Suprapubic skin (tissue), 4 donors: ENCODE measurements at regions not wholly inside any gene's neighbourhood (a gene's known extent, or its start where the extent isn't known, plus 50 kb on each side); places are given as distances from the start of the nearest gene placed in this dataset.

Experiments
- DNase-seq, 2 donors: peaks; one replicate each; pipeline ENCODE4 v3.0.0-alpha.2; 2019; ENCODE audit warnings: low spot score in 2 of 2
- H3K27ac ChIP-seq: fragments of 200-600 bp; sonication (generic); one replicate; pipeline ENCODE4 v1.5.1; 2019
- H3K27me3 ChIP-seq: fragments of 200-600 bp; sonication (generic); one replicate; pipeline ENCODE4 v1.5.1; 2019
- H3K36me3 ChIP-seq: fragments of 200-600 bp; sonication (generic); one replicate; pipeline ENCODE4 v1.5.1; 2019
- H3K4me1 ChIP-seq: fragments of 200-600 bp; sonication (generic); one replicate; pipeline ENCODE4 v1.5.1; 2019
- H3K4me3 ChIP-seq: fragments of 200-600 bp; sonication (generic); one replicate; pipeline ENCODE4 v1.5.1; 2019; ENCODE audit warnings: mild to moderate bottlenecking
- H3K9me3 ChIP-seq: fragments of 200-600 bp; sonication (generic); one replicate; pipeline ENCODE4 v1.5.1; 2019
- EP300 ChIP-seq: sonication (generic); formaldehyde crosslinking; IDR thresholded peaks from one replicate; pipeline ENCODE4 v1.6.1; 2017; ENCODE audit warnings: antibody characterized with exemption
- POLR2A ChIP-seq, 2 donors: fragments of 450-650 bp; IDR thresholded peaks; one replicate each; pipeline ENCODE4 v1.6.1; 2017; ENCODE audit warnings: antibody characterized with exemption in 2 of 2, mild to moderate bottlenecking in 2 of 2, moderate library complexity in 2 of 2
- POLR2AphosphoS5 ChIP-seq, 3 donors: sonication (generic); formaldehyde crosslinking; IDR thresholded peaks; one replicate each; pipeline ENCODE4 v1.6.1; 2017; ENCODE audit warnings: antibody characterized with exemption in 3 of 3
- WGBS: methylation state at CpG from one replicate; pipeline ENCODE4 v1.1.5; 2018; 5-methylcytosine and 5-hydroxymethylcytosine counted together
- TF ChIP-seq, protein P1 (sequence below), 2 donors: fragments of 200-600 bp in 1 of 2; fragments of 450-650 bp in 1 of 2; sonication (generic) in 1 of 2; IDR thresholded peaks; one replicate each; pipeline ENCODE4 v1.5.1; 2016 to 2019; ENCODE audit warnings: antibody characterized with exemption in 2 of 2, mild to moderate bottlenecking in 1 of 2, moderate library complexity in 1 of 2

GRCh38 chr16:63577891-63578290 lies 1541.7 kb upstream of the CDH8 start:
- H3K27ac ChIP-seq = no peak overlapping the region
- no peak for DNase-seq
- no peak overlapping the region for H3K4me3 ChIP-seq
- no peaks in the 10 kb centered on the region for H3K36me3 ChIP-seq
- H3K9me3 ChIP-seq = no peaks in the 10 kb centered on the region
- H3K27me3 ChIP-seq = no peaks in the 10 kb centered on the region
- H3K4me1 ChIP-seq = no peaks in the 10 kb centered on the region
- TF ChIP-seq POLR2A (IDR thresholded peaks at IDR 0.05) (no peak), EP300 (no peak), POLR2AphosphoS5 (IDR thresholded peaks at IDR 0.05) (no peak)
- TF ChIP-seq, protein P1, sequence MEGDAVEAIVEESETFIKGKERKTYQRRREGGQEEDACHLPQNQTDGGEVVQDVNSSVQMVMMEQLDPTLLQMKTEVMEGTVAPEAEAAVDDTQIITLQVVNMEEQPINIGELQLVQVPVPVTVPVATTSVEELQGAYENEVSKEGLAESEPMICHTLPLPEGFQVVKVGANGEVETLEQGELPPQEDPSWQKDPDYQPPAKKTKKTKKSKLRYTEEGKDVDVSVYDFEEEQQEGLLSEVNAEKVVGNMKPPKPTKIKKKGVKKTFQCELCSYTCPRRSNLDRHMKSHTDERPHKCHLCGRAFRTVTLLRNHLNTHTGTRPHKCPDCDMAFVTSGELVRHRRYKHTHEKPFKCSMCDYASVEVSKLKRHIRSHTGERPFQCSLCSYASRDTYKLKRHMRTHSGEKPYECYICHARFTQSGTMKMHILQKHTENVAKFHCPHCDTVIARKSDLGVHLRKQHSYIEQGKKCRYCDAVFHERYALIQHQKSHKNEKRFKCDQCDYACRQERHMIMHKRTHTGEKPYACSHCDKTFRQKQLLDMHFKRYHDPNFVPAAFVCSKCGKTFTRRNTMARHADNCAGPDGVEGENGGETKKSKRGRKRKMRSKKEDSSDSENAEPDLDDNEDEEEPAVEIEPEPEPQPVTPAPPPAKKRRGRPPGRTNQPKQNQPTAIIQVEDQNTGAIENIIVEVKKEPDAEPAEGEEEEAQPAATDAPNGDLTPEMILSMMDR (IDR thresholded peaks at IDR 0.05) = no peak

GRCh38 chr16:63575041-63575440 lies 1538.8 kb upstream of the CDH8 start:
- Histone ChIP-seq H3K4me3 (no peak overlapping the region), H3K9me3 (no peaks in the 10 kb centered on the region), H3K4me1 (no peaks in the 10 kb centered on the region), H3K27me3 (no peaks in the 10 kb centered on the region), H3K36me3 (no peaks in the 10 kb centered on the region), H3K27ac (no peak overlapping the region)
- TF ChIP-seq POLR2A (IDR thresholded peaks at IDR 0.05) (no peak), POLR2AphosphoS5 (IDR thresholded peaks at IDR 0.05) (no peak), EP300 (no peak)
- TF ChIP-seq, protein P1 (IDR thresholded peaks at IDR 0.05) = no peak
- 46% methylated on average over 1 of the region's 1 CpG for WGBS
- no peak for DNase-seq

GRCh38 chr16:63568164-63568563 lies 1531.9 kb upstream of the CDH8 start:
- DNase-seq = no peak
- H3K27ac ChIP-seq = no peak overlapping the region
- TF ChIP-seq POLR2AphosphoS5 (IDR thresholded peaks at IDR 0.05) = no peak
- TF ChIP-seq EP300 = no peak
- TF ChIP-seq, protein P1 (IDR thresholded peaks at IDR 0.05) = no peak
- no peak for TF ChIP-seq POLR2A (IDR thresholded peaks at IDR 0.05)
- H3K36me3 ChIP-seq = no peaks in the 10 kb centered on the region
- H3K27me3 ChIP-seq = no peaks in the 10 kb centered on the region
- H3K4me3 ChIP-seq = no peak overlapping the region
- H3K4me1 ChIP-seq = no peaks in the 10 kb centered on the region
- H3K9me3 ChIP-seq = no peaks in the 10 kb centered on the region
- WGBS = 51% methylated on average over 3 of the region's 3 CpGs

GRCh38 chr16:63563819-63564505 lies 1527.7 kb upstream of the CDH8 start:
- Histone ChIP-seq H3K9me3 (no peaks in the 10 kb centered on the region), H3K36me3 (no peaks in the 10 kb centered on the region), H3K27ac (no peak overlapping the region), H3K27me3 (no peaks in the 10 kb centered on the region), H3K4me3 (no peak overlapping the region), H3K4me1 (no peaks in the 10 kb centered on the region)
- DNase-seq = no peak
- TF ChIP-seq EP300 (no peak), POLR2AphosphoS5 (IDR thresholded peaks at IDR 0.05) (no peak)
- WGBS = 75% methylated on average over 1 of the region's 1 CpG

- Histone ChIP-seq H3K27ac (no peak overlapping the region), H3K36me3 (no peaks in the 10 kb centered on the region), H3K4me3 (no peak overlapping the region), H3K27me3 (no peaks in the 10 kb centered on the region), H3K4me1 (no peaks in the 10 kb centered on the region), H3K9me3 (no peaks in the 10 kb centered on the region)
- TF ChIP-seq, protein P1 (IDR thresholded peaks at IDR 0.05) = no peak
- TF ChIP-seq EP300 (no peak), POLR2AphosphoS5 (IDR thresholded peaks at IDR 0.05) (no peak), POLR2A (IDR thresholded peaks at IDR 0.05) (no peak)
- 94% methylated on average over 1 of the region's 1 CpG for WGBS
- DNase-seq = no peak
Observed at GRCh38 chr16:63553980-63554379, 1517.7 kb upstream of the CDH8 start.

DNA sequence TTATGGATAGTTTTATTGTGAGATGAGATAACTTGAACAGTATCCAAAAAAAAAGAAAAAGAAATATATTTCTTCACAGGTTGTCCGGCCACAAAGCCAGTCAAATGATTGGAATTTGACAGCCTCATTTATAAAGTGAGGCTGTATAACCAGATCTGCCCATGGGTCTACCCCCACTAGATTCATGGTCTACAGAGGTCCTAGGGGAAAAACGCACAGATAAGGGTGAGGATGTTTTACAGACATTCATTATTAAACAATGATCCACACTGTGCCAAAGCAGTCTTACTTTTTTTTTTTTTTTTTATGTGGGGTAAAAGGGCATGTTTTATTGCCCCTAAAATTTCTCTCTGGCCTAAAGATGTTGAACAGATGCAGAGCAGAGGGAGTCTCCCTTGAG lies 1503.0 kb upstream of the CDH8 start:
- no peaks in the 10 kb centered on the region for H3K27me3 ChIP-seq
- WGBS = 61% methylated on average over 2 of the region's 2 CpGs
- no peak overlapping the region for H3K4me3 ChIP-seq
- no peak for DNase-seq
- no peaks in the 10 kb centered on the region for H3K36me3 ChIP-seq
- H3K4me1 ChIP-seq = no peaks in the 10 kb centered on the region
- H3K27ac ChIP-seq = no peak overlapping the region
- TF ChIP-seq, protein P1 (IDR thresholded peaks at IDR 0.05) = no peak
- TF ChIP-seq POLR2A (IDR thresholded peaks at IDR 0.05) = no peak
- no peak for TF ChIP-seq EP300
- no peaks in the 10 kb centered on the region for H3K9me3 ChIP-seq
